GM21423 (cell line): ENCODE measurements at regions not wholly inside any gene's neighbourhood (a gene's known extent, or its start where the extent isn't known, plus 50 kb on each side); places are given as distances from the start of the nearest gene placed in this dataset.

Source experiments
- ATAC-seq: cut with Tn5 transposase; IDR thresholded peaks from one replicate; pipeline ENCODE4 v1.9.1; 2021; ENCODE audit warnings: mild to moderate bottlenecking, moderate library complexity; ENCODE audit not compliant: unreplicated experiment

DNA sequence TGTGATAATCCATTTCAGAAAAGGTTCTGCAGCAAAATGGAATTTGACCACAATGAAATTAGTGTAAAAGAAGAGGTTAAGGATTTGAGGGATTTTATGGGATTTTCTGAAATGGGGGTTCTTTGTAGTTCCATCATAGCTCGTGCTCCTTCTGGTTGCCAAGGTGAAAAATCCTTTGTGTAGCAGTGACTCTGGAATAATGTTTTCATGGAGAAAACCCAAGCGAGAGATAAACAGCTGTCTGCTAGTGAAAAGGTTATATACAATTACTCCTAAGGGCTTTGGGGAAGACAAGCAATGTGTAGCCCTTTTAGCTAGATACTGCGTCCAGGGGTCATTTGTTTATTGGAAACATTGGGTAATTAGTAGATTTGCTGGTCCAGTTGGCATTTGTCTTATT is 453.2 kb upstream of the DEPDC1 start:
- ATAC-seq = no peak

- ATAC-seq = no peak
Measured at GRCh38 chr1:68953311-68953710, 456.4 kb upstream of the DEPDC1 start.

GRCh38 chr1:68954841-68955240 is 458.0 kb upstream of the DEPDC1 start:
- ATAC-seq = no peak

DNA sequence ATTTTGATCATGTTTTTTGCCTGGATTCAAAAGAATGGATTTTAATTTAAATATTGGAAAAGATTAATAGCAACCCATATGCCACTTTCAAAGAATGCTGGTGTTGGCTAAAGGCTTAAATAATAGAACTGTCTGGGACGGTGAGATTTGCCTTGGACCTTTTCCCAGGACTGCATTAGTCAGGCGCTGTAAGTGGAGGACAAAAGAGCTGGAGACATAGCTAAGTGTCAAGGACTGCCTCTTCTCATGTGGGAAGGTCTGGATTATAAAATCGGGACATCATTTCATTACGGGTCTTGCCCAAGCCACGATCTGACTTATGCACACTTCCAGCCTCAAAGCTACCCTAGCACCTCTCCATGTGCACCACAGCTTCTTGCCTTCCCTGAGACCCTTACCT is 458.5 kb upstream of the DEPDC1 start:
- no peak for ATAC-seq

GRCh38 chr1:68958958-68959357 is 462.1 kb upstream of the DEPDC1 start:
- no peak for ATAC-seq

GRCh38 chr1:68959461-68960030 is 462.7 kb upstream of the DEPDC1 start:
- ATAC-seq = no peak

DNA sequence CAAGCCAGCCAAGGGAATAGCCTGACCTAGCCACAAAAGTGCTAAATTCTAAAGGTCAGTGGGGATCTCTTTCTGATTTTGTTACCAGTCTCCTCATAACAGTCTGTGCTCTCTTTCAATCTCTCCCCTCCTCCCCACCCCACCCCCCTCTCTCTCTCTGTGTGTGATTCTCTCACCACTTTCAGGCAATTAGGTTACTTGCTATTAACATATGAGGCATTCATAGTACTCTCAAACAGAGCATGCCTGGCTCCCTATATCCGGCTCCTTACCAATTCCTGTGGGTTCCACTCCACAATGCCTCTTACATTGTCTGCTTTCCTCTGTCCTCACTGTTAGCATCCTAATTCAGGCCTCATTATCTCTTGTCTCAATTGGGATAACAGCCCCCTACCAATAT is 464.3 kb upstream of the DEPDC1 start:
- ATAC-seq = no peak

DNA sequence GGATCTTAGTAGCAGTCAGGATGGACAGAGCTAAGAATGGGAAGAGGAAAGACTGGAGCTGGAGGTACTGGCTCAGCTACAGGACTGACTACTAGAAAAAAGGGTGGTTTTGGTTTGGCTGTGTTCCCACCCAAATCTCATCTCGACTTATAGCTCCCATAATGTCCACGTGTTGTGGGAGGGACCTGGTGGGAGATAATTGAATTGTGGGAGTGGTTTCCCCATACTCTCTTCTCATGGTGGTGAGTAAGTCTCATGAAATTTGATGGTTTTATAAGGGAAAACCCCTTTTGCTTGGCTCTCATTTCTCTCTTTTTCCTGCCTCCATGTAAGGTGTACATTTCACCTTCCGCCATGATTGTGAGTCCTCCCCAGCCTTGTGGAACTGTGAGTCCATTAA is 466.5 kb upstream of the DEPDC1 start:
- no peak for ATAC-seq

GRCh38 chr1:68969441-68969840 is 472.6 kb upstream of the DEPDC1 start:
- no peak for ATAC-seq

GRCh38 chr1:68970571-68970970 is 473.7 kb upstream of the DEPDC1 start:
- no peak for ATAC-seq

DNA sequence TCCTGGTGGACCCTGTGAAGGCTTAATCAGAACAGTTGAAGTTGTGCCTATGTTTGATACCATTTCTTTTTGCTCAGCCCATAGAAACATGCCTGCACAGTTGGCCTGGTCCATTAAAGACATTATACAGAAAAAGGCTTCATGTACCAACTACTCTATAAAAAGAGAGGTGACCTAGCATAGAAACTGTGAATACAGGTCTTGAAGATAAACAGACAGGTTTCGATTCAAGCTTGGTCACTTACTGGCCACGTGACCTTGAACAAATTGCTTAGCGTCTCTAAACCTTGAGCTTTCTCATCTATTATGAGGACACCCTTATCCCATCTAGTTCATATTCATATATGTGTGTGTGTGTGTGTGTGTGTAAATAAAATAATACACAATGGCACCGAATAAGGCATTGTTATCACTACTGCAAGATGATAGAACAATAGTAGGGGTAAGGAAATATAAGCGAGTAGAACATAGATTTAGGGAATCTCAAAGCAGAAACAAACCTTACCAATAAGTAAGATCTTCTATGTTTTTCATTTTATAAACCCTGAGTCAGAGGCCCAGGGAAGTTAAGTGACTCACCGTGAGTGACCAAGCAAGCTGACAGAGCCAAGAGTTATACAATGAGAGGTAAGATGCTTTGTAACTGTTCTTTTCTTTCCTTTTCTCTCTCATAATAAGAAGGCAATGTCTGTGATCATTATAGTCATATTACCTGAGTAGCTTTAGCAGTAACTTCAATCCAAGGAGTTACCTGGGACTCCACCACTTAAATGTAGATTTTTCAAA is 476.8 kb upstream of the DEPDC1 start:
- no peak for ATAC-seq

GRCh38 chr1:68974447-68974846 is 477.6 kb upstream of the DEPDC1 start:
- ATAC-seq = no peak

DNA sequence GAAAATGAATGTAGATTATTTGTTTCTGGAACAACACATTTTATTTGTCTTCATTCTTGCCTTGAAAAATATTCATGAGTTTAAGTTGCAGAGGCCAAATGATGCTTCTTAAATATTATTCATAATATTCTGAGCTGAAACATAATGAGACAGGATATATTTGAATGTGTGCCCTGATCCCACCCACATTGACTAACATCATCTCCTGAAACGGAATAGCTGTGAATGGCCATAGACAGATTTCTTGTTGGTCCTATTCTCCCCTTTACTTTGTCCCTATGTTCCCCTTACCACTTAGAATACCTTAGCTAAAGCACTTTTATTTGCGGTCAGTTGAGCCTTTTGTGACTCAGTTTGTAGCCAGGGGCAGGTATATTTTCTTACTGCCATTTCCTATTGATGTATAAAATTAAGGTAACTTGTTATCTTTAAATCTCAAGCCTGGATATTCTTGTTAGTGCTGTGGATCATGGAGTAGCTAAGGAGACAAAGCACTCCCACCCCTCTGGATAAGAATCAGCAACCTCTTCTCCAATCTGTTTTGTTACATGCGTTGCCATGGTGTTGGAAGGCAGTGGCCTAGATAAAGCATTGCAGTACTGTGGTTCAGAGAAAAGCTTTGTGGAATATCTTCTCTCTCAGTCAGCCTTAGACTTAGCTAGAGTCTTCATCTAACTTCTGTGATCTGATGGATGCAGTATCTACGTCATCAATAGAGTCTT is 478.5 kb upstream of the DEPDC1 start:
- ATAC-seq = no peak

- ATAC-seq = no peak
Measured at GRCh38 chr1:68976916-68977610, 480.2 kb upstream of the DEPDC1 start.

DNA sequence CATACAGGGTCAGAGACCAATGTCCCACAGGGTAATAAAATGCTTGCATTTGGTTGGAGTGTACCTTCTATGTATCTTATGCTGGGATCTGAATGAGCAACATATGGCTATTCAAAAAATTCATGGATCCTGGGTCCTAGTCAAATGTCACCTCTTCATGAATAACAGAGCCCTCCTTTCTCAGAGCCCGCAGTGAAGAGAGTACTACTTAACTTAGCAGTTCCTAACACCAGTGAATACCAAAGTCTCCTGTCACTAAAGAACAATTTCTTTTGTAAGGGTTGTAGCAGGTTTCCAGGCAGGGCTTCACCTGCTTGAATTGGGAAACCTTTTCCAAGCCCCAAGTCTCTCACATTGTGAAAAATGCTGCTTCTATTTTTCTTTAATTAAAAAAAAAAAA is 483.0 kb upstream of the DEPDC1 start:
- ATAC-seq = no peak

- ATAC-seq = no peak
Measured at GRCh38 chr1:68984289-68984688, 487.4 kb upstream of the DEPDC1 start.

DNA sequence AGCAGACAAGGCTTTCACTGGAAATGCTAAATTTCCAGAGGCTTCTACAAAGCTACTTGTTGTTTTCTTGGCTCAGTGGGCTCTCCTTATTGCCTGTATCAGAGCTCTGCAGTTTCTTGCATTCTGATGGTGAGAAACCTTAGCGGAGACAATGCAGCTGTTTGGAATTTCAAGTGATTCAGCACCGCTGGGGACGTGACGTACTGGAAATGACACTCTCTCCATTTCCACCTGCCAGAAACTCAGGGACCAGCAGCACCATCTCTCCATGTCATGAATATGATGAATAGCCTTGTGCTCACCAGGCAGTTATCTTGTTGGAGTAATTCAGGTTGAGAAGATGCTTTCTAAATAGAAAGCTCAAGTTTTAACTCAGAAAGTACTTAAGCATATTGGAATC is 497.2 kb upstream of the DEPDC1 start:
- no peak for ATAC-seq

GRCh38 chr1:69016468-69016867 is 519.6 kb upstream of the DEPDC1 start:
- ATAC-seq = no peak

DNA sequence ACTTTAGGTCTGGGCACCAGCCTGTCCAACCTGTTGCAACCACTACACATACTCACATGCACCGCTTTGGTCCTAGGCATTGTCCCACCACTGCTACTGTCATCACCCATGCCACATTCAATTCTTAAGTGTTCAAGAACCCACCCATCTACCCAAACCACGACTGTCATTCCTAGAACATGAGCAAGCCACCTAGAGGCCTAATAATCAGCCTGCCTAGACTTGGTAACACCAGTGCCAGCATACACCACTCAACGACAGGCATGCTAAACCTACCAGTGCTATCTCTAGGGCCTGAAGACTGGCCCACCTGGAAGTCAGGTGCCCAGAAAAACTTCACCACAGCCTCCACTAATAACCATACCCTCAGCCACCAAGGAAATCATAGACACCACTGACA is 532.8 kb upstream of the DEPDC1 start:
- no peak for ATAC-seq

- ATAC-seq = no peak
Measured at GRCh38 chr1:69038379-69038778, 529.3 kb upstream of the LRRC7 start.

DNA sequence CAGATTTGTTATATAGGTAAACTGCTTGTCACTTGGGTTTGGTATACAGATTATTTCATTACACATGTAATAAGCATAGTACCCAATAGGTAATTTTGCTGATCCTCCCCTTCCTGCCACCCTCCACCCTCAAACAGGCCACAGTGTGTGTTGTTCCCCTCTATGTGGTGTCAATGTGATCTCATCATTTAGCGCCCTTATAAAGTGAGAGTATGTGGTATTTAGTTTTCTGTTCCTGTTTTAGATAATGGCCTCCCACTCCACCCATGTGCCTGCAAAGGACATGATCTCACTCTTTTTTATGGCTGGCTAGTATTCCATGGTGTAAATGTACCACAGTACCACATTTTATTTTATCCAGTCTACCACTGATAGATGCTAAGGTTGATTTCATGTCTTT is 522.1 kb upstream of the LRRC7 start:
- ATAC-seq = no peak

DNA sequence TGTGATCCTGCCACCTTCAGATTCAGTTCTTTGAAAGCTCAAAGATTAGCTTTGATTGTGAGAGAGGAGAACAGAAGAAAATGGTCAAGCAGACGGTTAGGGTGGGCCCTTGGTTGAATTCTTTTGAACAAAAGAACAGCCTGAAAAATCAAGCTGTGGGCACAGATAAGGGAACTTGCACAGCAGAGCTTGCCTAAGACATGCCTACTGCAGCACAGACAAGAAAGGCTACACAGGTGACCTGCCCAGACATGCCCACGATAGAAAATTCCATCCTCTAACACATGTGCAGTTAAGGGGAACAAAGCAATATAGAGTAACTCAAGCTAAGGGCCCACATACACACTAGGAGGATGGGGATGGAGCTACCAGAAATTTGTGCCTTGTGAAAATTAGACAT is 512.5 kb upstream of the LRRC7 start:
- ATAC-seq = no peak
